Colonic mucosa (tissue), 4 donors: ENCODE measurements at regions not wholly inside any gene's neighbourhood (a gene's known extent, or its start where the extent isn't known, plus 50 kb on each side); places are given as distances from the start of the nearest gene placed in this dataset.

Experiments used
- DNase-seq: peaks from one replicate; pipeline ENCODE4 v3.0.0-alpha.2; 2020
- H3K27ac ChIP-seq: fragments of 200-600 bp; one replicate; pipeline ENCODE4 v1.8.0; 2021
- H3K27me3 ChIP-seq: fragments of 200-600 bp; one replicate; pipeline ENCODE4 v1.8.0; 2021
- H3K36me3 ChIP-seq: fragments of 200-600 bp; one replicate; pipeline ENCODE4 v1.8.0; 2021
- H3K4me1 ChIP-seq: fragments of 200-600 bp; one replicate; pipeline ENCODE4 v1.8.0; 2021; ENCODE audit warnings: mild to moderate bottlenecking
- H3K4me3 ChIP-seq: fragments of 200-600 bp; one replicate; pipeline ENCODE4 v1.8.0; 2021
- H3K9ac ChIP-seq, 2 donors: one replicate each; pipeline ENCODE4 v1.7.0; 2013; ENCODE audit warnings: control low read depth in 2 of 2, low read depth in 2 of 2, low read length in 2 of 2
- H3K9me3 ChIP-seq: fragments of 200-600 bp; one replicate; pipeline ENCODE4 v1.8.0; 2021
- CTCF ChIP-seq: fragments of 200-600 bp; IDR thresholded peaks from one replicate; pipeline ENCODE4 v1.8.0; 2022; ENCODE audit warnings: antibody characterized with exemption, mild to moderate bottlenecking
- intact Hi-C: fragments of 100-400 bp; cut with DNase I; formaldehyde crosslinking; loops from one replicate; pipeline ENCODE4 v1.14.1; 2022
- donor health status: healthy.
- donor health status: DM: no; HTN: no; CAD: no.
- donor health status: DM: no; HTN: no; CAD: no.

- Histone ChIP-seq H3K27me3 (no peaks in the 10 kb centered on the region), H3K4me1 (no peaks in the 10 kb centered on the region), H3K36me3 (no peaks in the 10 kb centered on the region), H3K27ac (no peak overlapping the region), H3K4me3 (no peak overlapping the region), H3K9me3 (no peaks in the 10 kb centered on the region), H3K9ac (no peak overlapping the region)
- intact Hi-C loops, result no loop called here
- no peak for DNase-seq
- TF ChIP-seq CTCF, result no peak
Measured at GRCh38 chr10:91040343-91040742, 119.5 kb upstream of the ANKRD1 start.

- H3K27ac ChIP-seq, result no peak overlapping the region
- H3K27me3 ChIP-seq, result no peaks in the 10 kb centered on the region
- TF ChIP-seq CTCF, result no peak
- H3K36me3 ChIP-seq, result no peaks in the 10 kb centered on the region
- no peak for DNase-seq
- H3K9ac ChIP-seq, result no peak overlapping the region
- no peaks in the 10 kb centered on the region for H3K4me1 ChIP-seq
- intact Hi-C loops, result no loop called here
- H3K9me3 ChIP-seq, result no peaks in the 10 kb centered on the region
- H3K4me3 ChIP-seq, result no peak overlapping the region
Measured at GRCh38 chr10:91042069-91042468, 121.2 kb upstream of the ANKRD1 start.

- Histone ChIP-seq H3K27me3 (no peaks in the 10 kb centered on the region), H3K4me3 (no peak overlapping the region), H3K36me3 (no peaks in the 10 kb centered on the region), H3K27ac (no peak overlapping the region), H3K4me1 (no peaks in the 10 kb centered on the region), H3K9me3 (no peaks in the 10 kb centered on the region), H3K9ac (no peak overlapping the region)
- intact Hi-C loops, result no loop called here
- no peak for DNase-seq
- no peak for TF ChIP-seq CTCF
Measured at GRCh38 chr10:91043173-91043910, 122.5 kb upstream of the ANKRD1 start.

GRCh38 chr10:91046869-91047268, 126.0 kb upstream of the ANKRD1 start:
- Histone ChIP-seq H3K36me3 (no peaks in the 10 kb centered on the region), H3K4me3 (no peak overlapping the region), H3K27ac (no peak overlapping the region), H3K9me3 (no peaks in the 10 kb centered on the region), H3K9ac (no peak overlapping the region), H3K27me3 (no peaks in the 10 kb centered on the region), H3K4me1 (no peaks in the 10 kb centered on the region)
- intact Hi-C loops, result no loop called here
- no peak for TF ChIP-seq CTCF
- no peak for DNase-seq

- TF ChIP-seq CTCF, result no peak
- no peaks in the 10 kb centered on the region for H3K36me3 ChIP-seq
- H3K27ac ChIP-seq, result no peak overlapping the region
- no peaks in the 10 kb centered on the region for H3K9me3 ChIP-seq
- no peak overlapping the region for H3K9ac ChIP-seq
- H3K4me3 ChIP-seq, result no peak overlapping the region
- intact Hi-C loops, result no loop called here
- no peaks in the 10 kb centered on the region for H3K27me3 ChIP-seq
- H3K4me1 ChIP-seq, result no peaks in the 10 kb centered on the region
- DNase-seq, result no peak
Measured at GRCh38 chr10:91048380-91048779, 127.5 kb upstream of the ANKRD1 start.
